ENCODE measurements at regions not wholly inside any gene's neighbourhood (a gene's known extent, or its start where the extent isn't known, plus 50 kb on each side); places are given as distances from the start of the nearest gene placed in this dataset.

- H3K36me3 ChIP-seq, result no peaks in the 10 kb centered on the region
- TF ChIP-seq POLR2A (IDR thresholded peaks at IDR 0.05), result no peak
- TF ChIP-seq, protein P1, sequence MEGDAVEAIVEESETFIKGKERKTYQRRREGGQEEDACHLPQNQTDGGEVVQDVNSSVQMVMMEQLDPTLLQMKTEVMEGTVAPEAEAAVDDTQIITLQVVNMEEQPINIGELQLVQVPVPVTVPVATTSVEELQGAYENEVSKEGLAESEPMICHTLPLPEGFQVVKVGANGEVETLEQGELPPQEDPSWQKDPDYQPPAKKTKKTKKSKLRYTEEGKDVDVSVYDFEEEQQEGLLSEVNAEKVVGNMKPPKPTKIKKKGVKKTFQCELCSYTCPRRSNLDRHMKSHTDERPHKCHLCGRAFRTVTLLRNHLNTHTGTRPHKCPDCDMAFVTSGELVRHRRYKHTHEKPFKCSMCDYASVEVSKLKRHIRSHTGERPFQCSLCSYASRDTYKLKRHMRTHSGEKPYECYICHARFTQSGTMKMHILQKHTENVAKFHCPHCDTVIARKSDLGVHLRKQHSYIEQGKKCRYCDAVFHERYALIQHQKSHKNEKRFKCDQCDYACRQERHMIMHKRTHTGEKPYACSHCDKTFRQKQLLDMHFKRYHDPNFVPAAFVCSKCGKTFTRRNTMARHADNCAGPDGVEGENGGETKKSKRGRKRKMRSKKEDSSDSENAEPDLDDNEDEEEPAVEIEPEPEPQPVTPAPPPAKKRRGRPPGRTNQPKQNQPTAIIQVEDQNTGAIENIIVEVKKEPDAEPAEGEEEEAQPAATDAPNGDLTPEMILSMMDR (IDR thresholded peaks at IDR 0.05), result no peak
- intact Hi-C loops (cut with DNase I; ENCODE audit: low total_unique reads), result no loop called here
- no peak for DNase-seq
- no peaks in the 10 kb centered on the region for H3K4me1 ChIP-seq
- H3K9me3 ChIP-seq, result no peaks in the 10 kb centered on the region
- H3K27ac ChIP-seq, result no peak overlapping the region
- no peak overlapping the region for H3K4me3 ChIP-seq
- H3K27me3 ChIP-seq, result no peaks in the 10 kb centered on the region
These were observed 695.7 kb upstream of the POU3F3 start for GRCh38 chr2:104158191-104158590.

GRCh38 chr2:104163611-104164130, 690.2 kb upstream of the POU3F3 start:
- no peaks in the 10 kb centered on the region for H3K27me3 ChIP-seq
- no peak overlapping the region for H3K27ac ChIP-seq
- H3K9me3 ChIP-seq, result no peaks in the 10 kb centered on the region
- TF ChIP-seq, protein P1 (IDR thresholded peaks at IDR 0.05), result no peak
- TF ChIP-seq POLR2A (IDR thresholded peaks at IDR 0.05), result no peak
- no peaks in the 10 kb centered on the region for H3K36me3 ChIP-seq
- intact Hi-C loops (cut with DNase I; ENCODE audit: low total_unique reads), result no loop called here
- no peak for DNase-seq
- H3K4me3 ChIP-seq, result no peak overlapping the region
- H3K4me1 ChIP-seq, result no peaks in the 10 kb centered on the region

- Histone ChIP-seq H3K4me1 (no peaks in the 10 kb centered on the region), H3K9me3 (no peaks in the 10 kb centered on the region), H3K4me3 (no peak overlapping the region), H3K27ac (no peak overlapping the region), H3K27me3 (no peaks in the 10 kb centered on the region), H3K36me3 (no peaks in the 10 kb centered on the region)
- DNase-seq, result no peak
- intact Hi-C loops (cut with DNase I; ENCODE audit: low total_unique reads), result no loop called here
- no peak for TF ChIP-seq POLR2A (IDR thresholded peaks at IDR 0.05)
- TF ChIP-seq, protein P1 (IDR thresholded peaks at IDR 0.05), result no peak
These were observed 689.1 kb upstream of the POU3F3 start for GRCh38 chr2:104164721-104165252.

GRCh38 chr2:104177179-104177578, 676.7 kb upstream of the POU3F3 start:
- TF ChIP-seq, protein P1 (IDR thresholded peaks at IDR 0.05), result no peak
- no peak for TF ChIP-seq POLR2A (IDR thresholded peaks at IDR 0.05)
- no peaks in the 10 kb centered on the region for H3K27me3 ChIP-seq
- intact Hi-C loops (cut with DNase I; ENCODE audit: low total_unique reads), result no loop called here

DNA sequence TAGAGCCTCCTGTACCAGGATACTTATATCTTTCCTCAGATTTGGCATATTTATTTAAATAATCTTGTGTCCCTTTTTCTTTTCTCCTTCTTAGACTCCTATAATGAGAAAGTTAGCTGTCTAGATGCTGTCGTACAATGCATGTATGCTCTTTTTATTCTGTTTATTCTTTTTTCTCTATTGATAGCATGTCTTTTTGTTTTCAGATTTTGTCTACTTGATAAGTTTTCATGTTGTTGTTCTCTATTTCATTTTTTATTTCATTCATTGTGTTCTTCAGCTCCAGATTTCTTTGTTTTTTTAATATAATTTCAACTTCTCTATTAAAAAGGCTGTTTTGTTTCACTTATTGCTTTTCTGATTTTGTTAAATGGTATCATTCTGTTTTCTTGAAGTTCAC, 674.3 kb upstream of the POU3F3 start:
- TF ChIP-seq, protein P1 (IDR thresholded peaks at IDR 0.05), result no peak
- no peak for TF ChIP-seq POLR2A (IDR thresholded peaks at IDR 0.05)
- Histone ChIP-seq H3K27me3 (no peaks in the 10 kb centered on the region), H3K27ac (no peak overlapping the region), H3K9me3 (no peaks in the 10 kb centered on the region), H3K36me3 (no peaks in the 10 kb centered on the region), H3K4me3 (no peak overlapping the region), H3K4me1 (no peaks in the 10 kb centered on the region)
- DNase-seq, result no peak
- intact Hi-C loops (cut with DNase I; ENCODE audit: low total_unique reads), result no loop called here

More at GRCh38 chr2:104177179-104177578, 676.7 kb upstream of the POU3F3 start:
- H3K36me3 ChIP-seq, result no peaks in the 10 kb centered on the region
- H3K4me1 ChIP-seq, result no peaks in the 10 kb centered on the region
- H3K27ac ChIP-seq, result no peak overlapping the region
- DNase-seq, result no peak
- H3K9me3 ChIP-seq, result no peaks in the 10 kb centered on the region
- H3K4me3 ChIP-seq, result no peak overlapping the region

Data from uterus (tissue), 3 donors.